ENCODE measurements at regions not wholly inside any gene's neighbourhood (a gene's known extent, or its start where the extent isn't known, plus 50 kb on each side); places are given as distances from the start of the nearest gene placed in this dataset.

DNA sequence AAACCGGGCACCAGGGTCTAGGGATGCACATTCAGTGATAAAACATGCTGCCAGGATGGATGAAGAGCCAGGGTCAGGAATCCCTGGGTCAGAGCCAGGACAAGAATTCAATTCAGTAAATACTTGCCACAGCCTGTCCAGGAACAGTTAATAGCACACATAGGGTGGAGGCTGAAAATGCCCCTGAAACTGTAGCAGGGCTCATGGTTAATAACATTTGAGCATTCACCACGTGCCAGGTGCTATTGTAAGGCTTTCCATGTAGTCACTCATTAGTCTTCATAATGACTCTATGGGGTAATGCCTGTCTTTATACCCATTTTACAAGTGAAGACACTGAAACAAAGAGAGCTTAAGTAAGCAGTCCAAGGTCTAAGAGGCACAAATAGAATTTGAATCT, 296.3 kb downstream of the LRFN2 start:
- Histone ChIP-seq H3K9me3 (ENCODE audit: low read length) (no peaks in the 10 kb centered on the region), H3K4me2 (ENCODE audit: low read length) (no peak overlapping the region), H3K9me2 (ENCODE audit: low read depth, low read length) (no peaks in the 10 kb centered on the region), H3K9ac (ENCODE audit: low read length) (no peak overlapping the region), H4K20me1 (ENCODE audit: insufficient read depth, low read length) (no peaks in the 10 kb centered on the region), H3K4me3 (ENCODE audit: low read depth, low read length, poor library complexity, severe bottlenecking) (no peak overlapping the region), H3F3A (ENCODE audit: insufficient read depth, low read length) (no peaks in the 10 kb centered on the region), H3K27ac (ENCODE audit: low read depth, low read length, poor library complexity, severe bottlenecking) (no peak overlapping the region), H3K79me2 (ENCODE audit: insufficient read depth, low read length) (no peaks in the 10 kb centered on the region), H3K4me1 (ENCODE audit: insufficient read depth, low read length, severe bottlenecking) (no peaks in the 10 kb centered on the region), H3K27me3 (ENCODE audit: insufficient read depth, low read length) (no peaks in the 10 kb centered on the region), H3K36me3 (ENCODE audit: insufficient read depth, low read length) (no peaks in the 10 kb centered on the region), H2AFZ (ENCODE audit: low read length) (no peak overlapping the region)
- no peak for TF ChIP-seq EZH2 (IDR thresholded peaks at IDR 0.05; ENCODE audit: borderline replicate concordance, low read length)
- TF ChIP-seq, protein P1, sequence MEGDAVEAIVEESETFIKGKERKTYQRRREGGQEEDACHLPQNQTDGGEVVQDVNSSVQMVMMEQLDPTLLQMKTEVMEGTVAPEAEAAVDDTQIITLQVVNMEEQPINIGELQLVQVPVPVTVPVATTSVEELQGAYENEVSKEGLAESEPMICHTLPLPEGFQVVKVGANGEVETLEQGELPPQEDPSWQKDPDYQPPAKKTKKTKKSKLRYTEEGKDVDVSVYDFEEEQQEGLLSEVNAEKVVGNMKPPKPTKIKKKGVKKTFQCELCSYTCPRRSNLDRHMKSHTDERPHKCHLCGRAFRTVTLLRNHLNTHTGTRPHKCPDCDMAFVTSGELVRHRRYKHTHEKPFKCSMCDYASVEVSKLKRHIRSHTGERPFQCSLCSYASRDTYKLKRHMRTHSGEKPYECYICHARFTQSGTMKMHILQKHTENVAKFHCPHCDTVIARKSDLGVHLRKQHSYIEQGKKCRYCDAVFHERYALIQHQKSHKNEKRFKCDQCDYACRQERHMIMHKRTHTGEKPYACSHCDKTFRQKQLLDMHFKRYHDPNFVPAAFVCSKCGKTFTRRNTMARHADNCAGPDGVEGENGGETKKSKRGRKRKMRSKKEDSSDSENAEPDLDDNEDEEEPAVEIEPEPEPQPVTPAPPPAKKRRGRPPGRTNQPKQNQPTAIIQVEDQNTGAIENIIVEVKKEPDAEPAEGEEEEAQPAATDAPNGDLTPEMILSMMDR (IDR thresholded peaks at IDR 0.05; ENCODE audit: low read length), result no peak

DNA sequence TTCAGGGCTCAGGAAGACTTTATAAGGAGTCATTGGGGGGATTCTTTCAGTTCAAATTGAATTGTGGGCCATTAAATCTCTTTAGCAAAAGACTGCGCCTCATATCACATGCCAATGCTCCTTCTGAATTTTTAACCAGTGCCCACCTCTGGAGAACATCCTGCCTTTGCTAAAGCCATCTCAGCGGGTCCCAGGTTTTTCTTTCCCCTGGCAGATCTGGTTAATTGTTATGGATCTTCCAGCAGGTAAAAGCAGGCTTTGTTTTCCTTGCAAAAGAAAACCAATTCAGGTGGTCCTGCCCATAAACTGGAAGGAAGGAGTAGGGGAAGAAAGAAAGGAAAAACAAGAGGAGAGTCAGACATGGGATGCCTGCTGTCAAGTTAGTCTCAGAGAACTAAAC, 298.2 kb downstream of the LRFN2 start:
- no peaks in the 10 kb centered on the region for H3F3A ChIP-seq (ENCODE audit: insufficient read depth, low read length)
- no peak overlapping the region for H3K27ac ChIP-seq (ENCODE audit: low read depth, low read length, poor library complexity, severe bottlenecking)
- no peak overlapping the region for H3K4me2 ChIP-seq (ENCODE audit: low read length)
- no peaks in the 10 kb centered on the region for H4K20me1 ChIP-seq (ENCODE audit: insufficient read depth, low read length)
- no peaks in the 10 kb centered on the region for H3K27me3 ChIP-seq (ENCODE audit: insufficient read depth, low read length)
- TF ChIP-seq EZH2 (IDR thresholded peaks at IDR 0.05; ENCODE audit: borderline replicate concordance, low read length), result no peak
- TF ChIP-seq, protein P1 (IDR thresholded peaks at IDR 0.05; ENCODE audit: low read length), result no peak
- H3K4me3 ChIP-seq (ENCODE audit: low read depth, low read length, poor library complexity, severe bottlenecking), result no peak overlapping the region
- no peaks in the 10 kb centered on the region for H3K36me3 ChIP-seq (ENCODE audit: insufficient read depth, low read length)
- no peaks in the 10 kb centered on the region for H3K4me1 ChIP-seq (ENCODE audit: insufficient read depth, low read length, severe bottlenecking)
- no peaks in the 10 kb centered on the region for H3K9me3 ChIP-seq (ENCODE audit: low read length)
- H2AFZ ChIP-seq (ENCODE audit: low read length), result no peak overlapping the region
- no peaks in the 10 kb centered on the region for H3K79me2 ChIP-seq (ENCODE audit: insufficient read depth, low read length)
- no peak overlapping the region for H3K9ac ChIP-seq (ENCODE audit: low read length)
- H3K9me2 ChIP-seq (ENCODE audit: low read depth, low read length), result no peaks in the 10 kb centered on the region

DNA sequence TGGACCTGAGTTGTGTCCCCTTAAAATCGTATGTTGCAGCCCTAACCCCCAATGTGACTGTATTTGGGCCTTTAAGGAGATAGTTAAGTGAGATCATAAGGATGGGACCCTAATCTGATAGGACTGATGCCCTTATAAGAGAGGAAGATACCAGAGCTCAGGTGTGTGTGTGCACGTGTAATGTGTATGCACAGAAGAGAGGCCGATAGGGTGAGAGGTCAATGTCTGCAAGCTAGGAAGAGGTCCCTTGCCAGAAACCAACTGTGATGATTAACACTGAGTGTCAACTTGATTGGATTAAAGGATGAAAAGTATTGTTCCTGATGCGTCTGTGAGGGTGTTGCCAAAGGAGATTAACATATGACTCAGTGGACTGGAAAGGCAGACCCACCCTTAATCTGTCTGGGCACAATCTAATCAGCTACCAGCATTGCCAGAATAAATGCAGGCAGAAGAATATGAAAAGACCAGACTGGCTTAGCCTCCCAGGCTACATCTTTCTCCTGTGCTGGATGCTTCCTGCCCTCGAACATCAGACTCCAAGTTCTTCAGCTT, 299.8 kb downstream of the LRFN2 start:
- Histone ChIP-seq H3K4me1 (ENCODE audit: insufficient read depth, low read length, severe bottlenecking) (no peaks in the 10 kb centered on the region), H3K9ac (ENCODE audit: low read length) (no peak overlapping the region), H3F3A (ENCODE audit: insufficient read depth, low read length) (no peaks in the 10 kb centered on the region), H3K9me2 (ENCODE audit: low read depth, low read length) (no peaks in the 10 kb centered on the region), H3K9me3 (ENCODE audit: low read length) (no peaks in the 10 kb centered on the region), H3K4me3 (ENCODE audit: low read depth, low read length, poor library complexity, severe bottlenecking) (no peak overlapping the region), H3K27me3 (ENCODE audit: insufficient read depth, low read length) (no peaks in the 10 kb centered on the region), H4K20me1 (ENCODE audit: insufficient read depth, low read length) (no peaks in the 10 kb centered on the region), H3K4me2 (ENCODE audit: low read length) (no peak overlapping the region), H3K36me3 (ENCODE audit: insufficient read depth, low read length) (no peaks in the 10 kb centered on the region), H2AFZ (ENCODE audit: low read length) (no peak overlapping the region), H3K79me2 (ENCODE audit: insufficient read depth, low read length) (no peaks in the 10 kb centered on the region), H3K27ac (ENCODE audit: low read depth, low read length, poor library complexity, severe bottlenecking) (no peak overlapping the region)
- TF ChIP-seq, protein P1 (IDR thresholded peaks at IDR 0.05; ENCODE audit: low read length), result no peak
- no peak for TF ChIP-seq EZH2 (IDR thresholded peaks at IDR 0.05; ENCODE audit: borderline replicate concordance, low read length)

Measured in OCI-LY1 (cell line).